Heart right ventricle (tissue), 16 donors: ENCODE measurements at regions not wholly inside any gene's neighbourhood (a gene's known extent, or its start where the extent isn't known, plus 50 kb on each side); places are given as distances from the start of the nearest gene placed in this dataset.

Experiments used
- ATAC-seq, 8 donors: fragments of 200-7000 bp; cut with Tn5 transposase; one replicate each; pipeline ENCODE4 v1.9.1; 2020; ENCODE audit warnings: mild to moderate bottlenecking in 8 of 8, moderate library complexity in 8 of 8, moderate number of reproducible peaks in 1 of 8
- DNase-seq, 2 donors: peaks; one replicate each; pipeline ENCODE4 v3.0.0-alpha.2; 2020
- H3K27ac ChIP-seq, 10 donors: fragments of 200-600 bp; sonication (generic) in 2 of 10; one replicate each; pipeline versions ENCODE4 v1.5.0 to v1.8.0; 2020 to 2022; ENCODE audit warnings: mild to moderate bottlenecking in 3 of 10
- H3K27me3 ChIP-seq, 7 donors: fragments of 200-600 bp; one replicate each; pipeline ENCODE4 v1.8.0; 2021 to 2022; ENCODE audit warnings: mild to moderate bottlenecking in 2 of 7
- H3K36me3 ChIP-seq, 9 donors: fragments of 200-600 bp; sonication (generic) in 1 of 9; one replicate each; pipeline versions ENCODE4 v1.5.0 to v1.8.0; 2020 to 2022; ENCODE audit warnings: mild to moderate bottlenecking in 2 of 9
- H3K4me1 ChIP-seq, 9 donors: fragments of 200-600 bp; sonication (generic) in 1 of 9; one replicate each; pipeline versions ENCODE4 v1.5.0 to v1.8.0; 2020 to 2022; ENCODE audit warnings: mild to moderate bottlenecking in 4 of 9
- H3K4me3 ChIP-seq, 10 donors: fragments of 200-600 bp; sonication (generic) in 2 of 10; one replicate each; pipeline versions ENCODE4 v1.5.0 to v1.8.0; 2020 to 2022; ENCODE audit warnings: mild to moderate bottlenecking in 7 of 10, moderate library complexity in 2 of 10
- H3K9me3 ChIP-seq, 11 donors: fragments of 200-600 bp in 10 of 11; sonication (generic) in 2 of 11; one replicate each; pipeline versions ENCODE4 v1.5.0 to v1.8.0; 2013 to 2022; ENCODE audit warnings: mild to moderate bottlenecking in 2 of 11, control low read depth in 1 of 11, moderate library complexity in 1 of 11
- CTCF ChIP-seq, 9 donors: fragments of 200-600 bp; sonication (generic) in 2 of 9; IDR thresholded peaks; one replicate each; pipeline versions ENCODE4 v1.5.0 to v1.8.0; 2021 to 2022; ENCODE audit warnings: antibody characterized with exemption in 9 of 9, mild to moderate bottlenecking in 5 of 9, moderate library complexity in 1 of 9
- WGBS, 2 donors: extraction: QIAGEN DNeasy Blood & Tissue Kit; methylation state at CpG; one replicate each; pipeline ENCODE4 v1.1.7; 2013; ENCODE audit warnings: inconsistent platforms in 1 of 2; 5-methylcytosine and 5-hydroxymethylcytosine counted together
- intact Hi-C, 10 donors: fragments of 100-400 bp; cut with DNase I; formaldehyde crosslinking; loops; one replicate each; pipeline versions ENCODE4 v1.11.1 to v1.14.2; 2022
- donor health status: Arrhythmogenic right ventricular cardiomyopathy.
- donor health status: ischemic (EF 13 %, LVEDD 7.1; RV severe dilation, severe dysfunction).
- donor health status: healthy with polysubstance abuse.
- donor health status: DM: no; HTN: yes; CAD: no.
- donor health status: DM: no; HTN: no; CAD: no.
- donor health status: ischemic (EF 25% LVEDD 6.9; RV normal size, moderate dysfunction).
- donor health status: ischemic (EF 25% LVEDD 5.7; RV mildly dilated, moderate dysfunction).
- donor health status: healthy.
- donor health status: DM: yes; HTN: yes; CAD: no.
- donor health status: Ischemic cardiomyopathy.
- donor health status: ischemic (EF 35%, LVEDD 5.7; RV mildly dilated, moderate dysfunction).
- donor health status: nonischemic (EF 11% LVEDD 7.7; RV severe dilation, severe dysfunction).
- donor health status: DM: yes; HTN: yes; CAD: no.
- donor health status: PGD.
- donor health status: ischemic (EF 29% LVEDD 5.4; RV normal size, mild dysfunction).
- donor health status: nonischemic (EF 23%, LVEDD 6.1; RV moderate dilation, normal function).

- Histone ChIP-seq H3K4me3 (no peak overlapping the region), H3K9me3 (peaks cover 0 to 5% (median 0%) of the 10 kb centered on the region in 11 donors), H3K36me3 (no peaks in the 10 kb centered on the region), H3K4me1 (no peaks in the 10 kb centered on the region), H3K27ac (no peak overlapping the region), H3K27me3 (no peaks in the 10 kb centered on the region)
- ATAC-seq, result no peak
- intact Hi-C loops, result no loop called here
- no peak for DNase-seq
- no peak for TF ChIP-seq CTCF (IDR thresholded peaks at IDR 0.05)
- WGBS, 2 donors, result 30 to 39% methylated on average over 3 of the region's 3 CpGs
These were observed 72.9 kb downstream of the ZNF622 start for GRCh38 chr5:16392718-16393117.

- no peak for ATAC-seq
- intact Hi-C loops, result no loop called here
These were observed 73.5 kb downstream of the ZNF622 start for GRCh38 chr5:16391858-16392649.

GRCh38 chr5:16390825-16391224 lies 74.8 kb downstream of the ZNF622 start:
- Histone ChIP-seq H3K9me3 (no peaks in the 10 kb centered on the region), H3K27ac (no peak overlapping the region), H3K27me3 (no peaks in the 10 kb centered on the region), H3K36me3 (no peaks in the 10 kb centered on the region), H3K4me3 (no peak overlapping the region), H3K4me1 (no peaks in the 10 kb centered on the region)
- ATAC-seq, result no peak
- intact Hi-C loops, result no loop called here
- WGBS, 2 donors, result 89 to 91% methylated on average over 1 of the region's 1 CpG
- TF ChIP-seq CTCF (IDR thresholded peaks at IDR 0.05), result no peak
- no peak for DNase-seq

More at GRCh38 chr5:16391858-16392649, 73.5 kb downstream of the ZNF622 start:
- Histone ChIP-seq H3K27me3 (no peaks in the 10 kb centered on the region), H3K4me1 (no peaks in the 10 kb centered on the region), H3K9me3 (peaks cover 0 to 5% (median 0%) of the 10 kb centered on the region in 11 donors), H3K36me3 (no peaks in the 10 kb centered on the region), H3K4me3 (no peak overlapping the region), H3K27ac (no peak overlapping the region)
- DNase-seq, result no peak
- no peak for TF ChIP-seq CTCF (IDR thresholded peaks at IDR 0.05)
- 62 to 64% methylated on average over 8 of the region's 8 CpGs for WGBS, 2 donors

- Histone ChIP-seq H3K36me3 (no peaks in the 10 kb centered on the region), H3K27ac (no peak overlapping the region), H3K27me3 (no peaks in the 10 kb centered on the region), H3K9me3 (no peaks in the 10 kb centered on the region), H3K4me3 (no peak overlapping the region), H3K4me1 (no peaks in the 10 kb centered on the region)
- WGBS, 2 donors, result 86 to 94% methylated on average over 3 of the region's 3 CpGs
- no peak for DNase-seq
- TF ChIP-seq CTCF (IDR thresholded peaks at IDR 0.05), result no peak
- intact Hi-C loops, result no loop called here
- ATAC-seq, result no peak
These were observed 80.0 kb downstream of the ZNF622 start for GRCh38 chr5:16385516-16386090.
